ENCODE measurements at regions not wholly inside any gene's neighbourhood (a gene's known extent, or its start where the extent isn't known, plus 50 kb on each side); places are given as distances from the start of the nearest gene placed in this dataset.

DNA sequence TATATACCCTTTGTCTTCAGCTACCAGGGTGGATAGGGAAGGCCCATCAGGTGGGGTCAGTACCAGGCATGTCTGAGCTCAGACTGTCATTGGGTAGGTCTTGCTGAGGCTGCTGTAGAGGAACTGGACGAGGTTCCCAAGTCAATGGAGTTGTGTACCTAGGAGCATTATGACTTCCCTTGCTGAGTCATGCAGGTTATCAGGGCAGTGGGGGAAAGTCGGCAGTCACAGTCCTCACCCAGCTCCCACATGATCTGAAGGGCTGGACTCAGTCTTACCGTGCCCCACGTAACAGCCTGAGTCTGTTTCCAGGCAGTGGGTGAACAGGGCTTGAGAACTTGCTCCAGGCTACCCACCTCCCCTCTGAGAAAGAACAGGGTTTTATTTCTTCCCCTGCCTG lies 260.8 kb upstream of the COBL start:
- intact Hi-C loops (cut with DNase I; ENCODE audit: low total_unique reads) = no loop called here
- 88 to 100% methylated on average over 1 to 4 of the region's 4 CpGs for WGBS, 2 donors
- H3K4me3 ChIP-seq = no peak overlapping the region
- no peaks in the 10 kb centered on the region for H3K4me1 ChIP-seq
- H3K9me3 ChIP-seq = no peaks in the 10 kb centered on the region
- no peaks in the 10 kb centered on the region for H3K27me3 ChIP-seq
- TF ChIP-seq POLR2A (IDR thresholded peaks at IDR 0.05) = no peak
- TF ChIP-seq, protein P1, sequence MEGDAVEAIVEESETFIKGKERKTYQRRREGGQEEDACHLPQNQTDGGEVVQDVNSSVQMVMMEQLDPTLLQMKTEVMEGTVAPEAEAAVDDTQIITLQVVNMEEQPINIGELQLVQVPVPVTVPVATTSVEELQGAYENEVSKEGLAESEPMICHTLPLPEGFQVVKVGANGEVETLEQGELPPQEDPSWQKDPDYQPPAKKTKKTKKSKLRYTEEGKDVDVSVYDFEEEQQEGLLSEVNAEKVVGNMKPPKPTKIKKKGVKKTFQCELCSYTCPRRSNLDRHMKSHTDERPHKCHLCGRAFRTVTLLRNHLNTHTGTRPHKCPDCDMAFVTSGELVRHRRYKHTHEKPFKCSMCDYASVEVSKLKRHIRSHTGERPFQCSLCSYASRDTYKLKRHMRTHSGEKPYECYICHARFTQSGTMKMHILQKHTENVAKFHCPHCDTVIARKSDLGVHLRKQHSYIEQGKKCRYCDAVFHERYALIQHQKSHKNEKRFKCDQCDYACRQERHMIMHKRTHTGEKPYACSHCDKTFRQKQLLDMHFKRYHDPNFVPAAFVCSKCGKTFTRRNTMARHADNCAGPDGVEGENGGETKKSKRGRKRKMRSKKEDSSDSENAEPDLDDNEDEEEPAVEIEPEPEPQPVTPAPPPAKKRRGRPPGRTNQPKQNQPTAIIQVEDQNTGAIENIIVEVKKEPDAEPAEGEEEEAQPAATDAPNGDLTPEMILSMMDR (IDR thresholded peaks at IDR 0.05) = no peak
- no peaks in the 10 kb centered on the region for H3K36me3 ChIP-seq (ENCODE audit: low read depth, missing control alignments)
- no peak overlapping the region for H3K27ac ChIP-seq
- DNase-seq = no peak

GRCh38 chr7:51569581-51569980 lies 253.0 kb upstream of the COBL start:
- 69 to 84% methylated on average over 3 of the region's 3 CpGs for WGBS, 2 donors
- Histone ChIP-seq H3K4me1 (no peaks in the 10 kb centered on the region), H3K27me3 (no peaks in the 10 kb centered on the region), H3K4me3 (no peak overlapping the region), H3K36me3 (ENCODE audit: low read depth, missing control alignments) (no peaks in the 10 kb centered on the region), H3K27ac (no peak overlapping the region), H3K9me3 (no peaks in the 10 kb centered on the region)
- DNase-seq = no peak
- intact Hi-C loops (cut with DNase I; ENCODE audit: low total_unique reads) = no loop called here
- TF ChIP-seq, protein P1 (IDR thresholded peaks at IDR 0.05) = no peak
- TF ChIP-seq POLR2A (IDR thresholded peaks at IDR 0.05) = no peak

- no peaks in the 10 kb centered on the region for H3K9me3 ChIP-seq
- TF ChIP-seq POLR2A (IDR thresholded peaks at IDR 0.05) = no peak
- TF ChIP-seq, protein P1 (IDR thresholded peaks at IDR 0.05) = no peak
- no peaks in the 10 kb centered on the region for H3K36me3 ChIP-seq (ENCODE audit: low read depth, missing control alignments)
- no peaks in the 10 kb centered on the region for H3K4me1 ChIP-seq
- DNase-seq = no peak
- intact Hi-C loops (cut with DNase I; ENCODE audit: low total_unique reads) = no loop called here
- H3K4me3 ChIP-seq = no peak overlapping the region
- H3K27ac ChIP-seq = no peak overlapping the region
- WGBS, 2 donors = 89 to 93% methylated on average over 5 of the region's 5 CpGs
- H3K27me3 ChIP-seq = no peaks in the 10 kb centered on the region
These were observed 252.6 kb upstream of the COBL start for GRCh38 chr7:51569176-51569575.

GRCh38 chr7:51551070-51551469 lies 234.5 kb upstream of the COBL start:
- TF ChIP-seq, protein P1 (IDR thresholded peaks at IDR 0.05) = no peak
- TF ChIP-seq POLR2A (IDR thresholded peaks at IDR 0.05) = no peak
- 90 to 91% methylated on average over 3 to 4 of the region's 4 CpGs for WGBS, 2 donors
- H3K4me1 ChIP-seq = no peaks in the 10 kb centered on the region
- H3K9me3 ChIP-seq = no peaks in the 10 kb centered on the region
- H3K4me3 ChIP-seq = no peak overlapping the region
- no peaks in the 10 kb centered on the region for H3K27me3 ChIP-seq
- intact Hi-C loops (cut with DNase I; ENCODE audit: low total_unique reads) = no loop called here
- DNase-seq = no peak
- H3K27ac ChIP-seq = no peak overlapping the region
- H3K36me3 ChIP-seq (ENCODE audit: low read depth, missing control alignments) = no peaks in the 10 kb centered on the region

DNA sequence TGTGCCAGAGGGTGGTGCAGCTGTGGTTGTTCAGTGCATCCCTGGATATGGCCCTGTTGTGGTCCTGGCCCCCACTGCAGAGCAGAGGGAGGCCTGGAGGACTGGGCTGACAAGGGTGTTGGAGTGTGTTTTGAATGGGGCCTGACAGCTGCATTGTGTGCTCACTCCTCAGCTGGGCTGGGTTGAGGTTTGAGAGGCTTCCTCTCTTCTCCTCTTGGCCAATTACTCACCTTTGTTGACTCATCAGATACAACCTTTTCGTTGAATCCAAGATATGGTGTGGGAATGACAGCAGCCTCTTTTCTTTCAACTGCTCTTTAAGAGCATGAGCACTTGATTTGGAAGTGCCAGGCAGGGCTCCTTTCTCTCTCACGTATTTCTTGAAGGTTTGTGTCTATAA lies 228.5 kb upstream of the COBL start:
- WGBS, 2 donors = 72 to 75% methylated on average over 2 of the region's 2 CpGs
- intact Hi-C loops (cut with DNase I; ENCODE audit: low total_unique reads) = no loop called here
- DNase-seq = no peak
- Histone ChIP-seq H3K27me3 (no peaks in the 10 kb centered on the region), H3K9me3 (no peaks in the 10 kb centered on the region), H3K4me3 (no peak overlapping the region), H3K27ac (no peak overlapping the region), H3K36me3 (ENCODE audit: low read depth, missing control alignments) (no peaks in the 10 kb centered on the region), H3K4me1 (no peaks in the 10 kb centered on the region)
- no peak for TF ChIP-seq POLR2A (IDR thresholded peaks at IDR 0.05)
- TF ChIP-seq, protein P1 (IDR thresholded peaks at IDR 0.05) = no peak

All from testis (tissue), 2 donors.